22Rv1 (cell line): ENCODE measurements at regions not wholly inside any gene's neighbourhood (a gene's known extent, or its start where the extent isn't known, plus 50 kb on each side); places are given as distances from the start of the nearest gene placed in this dataset.

Source experiments
- ZFX ChIP-seq: fragments of 450-650 bp; IDR thresholded peaks from 2 replicates; pipeline ENCODE4 v1.6.1; 2017; ENCODE audit warnings: antibody characterized with exemption, borderline replicate concordance
- TF ChIP-seq, protein P1 (sequence below): fragments of 450-650 bp; IDR thresholded peaks from 2 replicates; pipeline ENCODE4 v1.5.1; 2017; ENCODE audit warnings: mild to moderate bottlenecking

DNA sequence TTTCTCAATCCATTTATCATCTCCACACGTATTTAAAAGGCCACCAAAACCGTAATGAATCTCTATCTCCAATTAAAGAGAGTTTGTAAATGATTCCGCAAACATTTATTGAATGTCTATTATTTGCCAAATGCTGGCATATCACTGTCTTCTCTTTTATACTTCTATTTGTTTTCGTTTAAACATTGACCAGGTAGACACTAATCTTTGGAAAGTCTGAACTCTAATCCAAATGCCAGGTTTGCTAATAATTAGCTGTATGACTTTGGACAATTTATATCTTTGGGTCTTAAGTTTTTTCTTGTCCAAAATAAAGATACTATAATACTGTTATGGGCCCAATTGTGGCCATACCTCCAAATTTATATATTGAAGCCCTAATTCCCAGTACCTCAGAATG is 299.2 kb upstream of the TBX18 start:
- TF ChIP-seq, protein P1, sequence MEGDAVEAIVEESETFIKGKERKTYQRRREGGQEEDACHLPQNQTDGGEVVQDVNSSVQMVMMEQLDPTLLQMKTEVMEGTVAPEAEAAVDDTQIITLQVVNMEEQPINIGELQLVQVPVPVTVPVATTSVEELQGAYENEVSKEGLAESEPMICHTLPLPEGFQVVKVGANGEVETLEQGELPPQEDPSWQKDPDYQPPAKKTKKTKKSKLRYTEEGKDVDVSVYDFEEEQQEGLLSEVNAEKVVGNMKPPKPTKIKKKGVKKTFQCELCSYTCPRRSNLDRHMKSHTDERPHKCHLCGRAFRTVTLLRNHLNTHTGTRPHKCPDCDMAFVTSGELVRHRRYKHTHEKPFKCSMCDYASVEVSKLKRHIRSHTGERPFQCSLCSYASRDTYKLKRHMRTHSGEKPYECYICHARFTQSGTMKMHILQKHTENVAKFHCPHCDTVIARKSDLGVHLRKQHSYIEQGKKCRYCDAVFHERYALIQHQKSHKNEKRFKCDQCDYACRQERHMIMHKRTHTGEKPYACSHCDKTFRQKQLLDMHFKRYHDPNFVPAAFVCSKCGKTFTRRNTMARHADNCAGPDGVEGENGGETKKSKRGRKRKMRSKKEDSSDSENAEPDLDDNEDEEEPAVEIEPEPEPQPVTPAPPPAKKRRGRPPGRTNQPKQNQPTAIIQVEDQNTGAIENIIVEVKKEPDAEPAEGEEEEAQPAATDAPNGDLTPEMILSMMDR = no peak
- TF ChIP-seq ZFX = no peak
